GM12878 (cell line): ENCODE measurements at regions not wholly inside any gene's neighbourhood (a gene's known extent, or its start where the extent isn't known, plus 50 kb on each side); places are given as distances from the start of the nearest gene placed in this dataset.

Experiments
- ATAC-seq: fragments of 200-7000 bp; cut with Tn5 transposase; 3 replicates; pipeline ENCODE4 v1.9.1; 2020; ENCODE audit warnings: mild to moderate bottlenecking, moderate library complexity
- BruUV-seq: library from RNA; stranded (reverse); fragments of 400-500 nt; replicated peaks from 2 replicates; lab custom pipeline; 2021; lab: Mats Ljungman, UMichigan
- CTCF ChIA-PET: fragments of 300-600 bp; sonication (Branson Sonifier 250); formaldehyde crosslinking; extraction: SDS; loops from one replicate; lab custom pipeline; 2021; ENCODE audit warnings: inconsistent platforms; lab: Yijun Ruan, JAX
- POLR2A ChIA-PET: fragments of 350-600 bp; formaldehyde crosslinking; extraction: SDS; loops from one replicate; lab custom pipeline; 2021; ENCODE audit warnings: inconsistent platforms; lab: Charles Lee
- RAD21 ChIA-PET: fragments of 300-600 bp; sonication (Branson Sonifier 250); formaldehyde crosslinking; loops from one replicate; lab custom pipeline; 2023; ENCODE audit warnings: antibody characterized with exemption; ENCODE audit not compliant: unreplicated experiment; lab: Charles Lee
- SMC1A ChIA-PET: fragments of 300-600 bp; sonication (Branson Sonifier 250); formaldehyde crosslinking; loops from one replicate; lab custom pipeline; 2023; ENCODE audit not compliant: unreplicated experiment, uncharacterized antibody; lab: Charles Lee
- DNase-seq: peaks from one replicate; pipeline ENCODE4 v3.0.0-alpha.2; 2011; ENCODE audit warnings: low read depth, low spot score
- FAIRE-seq: peaks from 3 replicates; lab custom pipeline; 2011; peaks lifted over from hg19 to GRCh38; lab: Jason Lieb, UNC
- H2AFZ ChIP-seq: 2 replicates; pipeline ENCODE4 v1.6.0; 2011; ENCODE audit warnings: low read depth, low read length, control low read depth; ENCODE audit not compliant: control insufficient read depth
- H3K27ac ChIP-seq: 2 replicates; pipeline ENCODE4 v1.5.1; 2011; ENCODE audit warnings: control low read depth; ENCODE audit not compliant: control insufficient read depth, insufficient read depth
- H3K27me3 ChIP-seq, 2 experiments: replicated peaks in 1 of 2; 2 replicates each; pipeline versions ENCODE4 v1.6.0 to v1.6.1; 2011; ENCODE audit warnings: low read length in 1 of 2; ENCODE audit not compliant: control insufficient read depth in 2 of 2, insufficient read depth in 2 of 2
- H3K36me3 ChIP-seq, 2 experiments: 2 replicates each; pipeline ENCODE4 v1.5.1; 2011; ENCODE audit warnings: low read length in 1 of 2; ENCODE audit not compliant: control insufficient read depth in 2 of 2, insufficient read depth in 2 of 2
- H3K4me1 ChIP-seq: 2 replicates; pipeline ENCODE4 v1.6.1; 2011; ENCODE audit warnings: mild to moderate bottlenecking, low read length, moderate library complexity, mixed read lengths; ENCODE audit not compliant: control insufficient read depth, insufficient read depth
- H3K4me2 ChIP-seq: 2 replicates; pipeline ENCODE4 v1.6.0; 2011; ENCODE audit warnings: control low read depth; ENCODE audit not compliant: control insufficient read depth, insufficient read depth
- H3K4me3 ChIP-seq: fragments of 200-600 bp; sonication (generic); 2 replicates; pipeline ENCODE4 v1.5.1; 2016
- H3K79me2 ChIP-seq: 2 replicates; pipeline ENCODE4 v1.6.0; 2011; ENCODE audit warnings: low read length; ENCODE audit not compliant: control insufficient read depth, insufficient read depth
- H3K9ac ChIP-seq: 2 replicates; pipeline ENCODE4 v1.8.0; 2011; ENCODE audit warnings: low read length, control low read depth, mixed read lengths; ENCODE audit not compliant: control insufficient read depth, insufficient read depth
- H3K9me3 ChIP-seq: replicated peaks from 3 replicates; pipeline ENCODE4 v1.5.1; 2011; ENCODE audit warnings: mild to moderate bottlenecking, low read length; ENCODE audit not compliant: control insufficient read depth, insufficient read depth
- H4K20me1 ChIP-seq: 2 replicates; pipeline ENCODE4 v1.6.0; 2011; ENCODE audit not compliant: control insufficient read depth, insufficient read depth
- BCL3 ChIP-seq: IDR thresholded peaks from 2 replicates; pipeline ENCODE4 v1.6.1; 2011; ENCODE audit warnings: borderline replicate concordance, low read depth, mild to moderate bottlenecking, moderate library complexity, low read length; ENCODE audit not compliant: insufficient read depth, poor library complexity, severe bottlenecking
- CBFB ChIP-seq: IDR thresholded peaks from 2 replicates; pipeline ENCODE4 v1.6.1; 2016; ENCODE audit warnings: antibody characterized with exemption, low read depth
- FOS ChIP-seq: IDR thresholded peaks from 3 replicates; pipeline ENCODE4 v1.6.1; 2011; ENCODE audit warnings: borderline replicate concordance; ENCODE audit not compliant: insufficient read length; ENCODE audit errors: extremely low read depth
- GABPA ChIP-seq: IDR thresholded peaks from 2 replicates; pipeline ENCODE4 v1.6.1; 2014; ENCODE audit warnings: antibody characterized with exemption, low read depth, mild to moderate bottlenecking, inconsistent platforms
- IKZF2 ChIP-seq, 2 experiments: fragments of 450-650 bp; IDR thresholded peaks; 2 replicates each; pipeline ENCODE4 v1.6.1; 2017; ENCODE audit warnings: mild to moderate bottlenecking in 2 of 2, moderate library complexity in 2 of 2
- MEF2B ChIP-seq: fragments of 450-650 bp; IDR thresholded peaks from 2 replicates; pipeline ENCODE4 v1.6.1; 2018; ENCODE audit warnings: mild to moderate bottlenecking, moderate library complexity; ENCODE audit not compliant: partially characterized antibody, poor library complexity, severe bottlenecking
- MXI1 ChIP-seq: fragments of 150-350 bp; IDR thresholded peaks from 2 replicates; pipeline ENCODE4 v1.6.1; 2011; ENCODE audit warnings: low read depth, mild to moderate bottlenecking, inconsistent platforms, low read length, improper control_type of control experiment
- REST ChIP-seq: IDR thresholded peaks from 2 replicates; pipeline ENCODE4 v1.6.1; 2012; ENCODE audit warnings: mild to moderate bottlenecking, low read depth, low read length
- SIN3A ChIP-seq: IDR thresholded peaks from 2 replicates; pipeline ENCODE4 v1.6.1; 2012; ENCODE audit warnings: low read depth, low read length, improper control_type of control experiment
- SMAD5 ChIP-seq: IDR thresholded peaks from 2 replicates; pipeline ENCODE4 v1.6.1; 2016; ENCODE audit warnings: antibody characterized with exemption, low read depth
- ZNF217 ChIP-seq: fragments of 450-650 bp; IDR thresholded peaks from 2 replicates; pipeline ENCODE4 v1.6.1; 2017; ENCODE audit warnings: antibody characterized with exemption, mild to moderate bottlenecking
- ZNF274 ChIP-seq: IDR thresholded peaks from one replicate; pipeline ENCODE4 v1.8.0; 2011; ENCODE audit not compliant: insufficient read length, insufficient read depth
- ZNF687 ChIP-seq: fragments of 450-650 bp; IDR thresholded peaks from 2 replicates; pipeline ENCODE4 v1.6.1; 2017; ENCODE audit warnings: mild to moderate bottlenecking, moderate library complexity
- WGBS: methylation state at CpG from one replicate; pipeline ENCODE4 v1.1.6; 2016; ENCODE audit warnings: low lambda C conversion rate; ENCODE audit not compliant: insufficient replicate concordance, insufficient coverage; ENCODE audit errors: missing lambda C conversion rate; 5-methylcytosine and 5-hydroxymethylcytosine counted together
- in situ Hi-C: fragments of 300-500 bp; cut with MboI; formaldehyde crosslinking; loops from 9 replicates; pipeline ENCODE4 v1.14.3; 2018; ENCODE audit warnings: mixed read lengths
- intact Hi-C: fragments of 100-400 bp; cut with micrococcal nuclease; formaldehyde crosslinking; loops from one replicate; pipeline ENCODE4 v1.14.2; 2022; ENCODE audit not compliant: unreplicated experiment

- peak; percentile 73 for ATAC-seq
- WGBS: 2% methylated on average over 47 of the region's 52 CpGs
- peak overlapping the region; percentile 64; the same call in 1 of the 2 replicates for H3K9ac ChIP-seq
- no peaks in the 10 kb centered on the region for H4K20me1 ChIP-seq
- ChIA-PET POLR2A (interaction anchor here (0.6 to 2.7 kb wide), 11 partner anchors 47 to 189 kb away, joined by 3 to 17 read pairs (median 4); partner anchors contain the start of gene WIPF1), SMC1A (interaction anchor here (0.7 to 17.5 kb wide), 9 partner anchors 10 to 220 kb away, joined by 3 to 537 read pairs (median 6); partner anchors contain the start of genes CHRNA1 and WIPF1), RAD21 (interaction anchor here (1.0 to 15.0 kb wide), 8 partner anchors 25 to 219 kb away, joined by 3 to 294 read pairs (median 6); partner anchors contain the start of gene WIPF1), CTCF (interaction anchor here (0.6 to 17.3 kb wide), 15 partner anchors 12 to 279 kb away, joined by 3 to 534 read pairs (median 3); partner anchors contain the start of gene WIPF1)
- H2AFZ ChIP-seq: peak overlapping the region; percentile 84
- in situ Hi-C loops (loop anchor here (25.0 kb wide), 1 partner anchor 95 kb away; the partner anchor contains the start of gene WIPF1), intact Hi-C loops (loop anchor here (2.0 kb wide), 3 partner anchors 47 to 85 kb away; partner anchors contain the start of gene WIPF1)
- no peaks in the 10 kb centered on the region for H3K9me3 ChIP-seq
- peak overlapping the region; percentile 79 for H3K4me3 ChIP-seq
- peaks cover 0 to 2% of the 10 kb centered on the region in 2 experiments; a peak in 2 of 4 replicates for H3K27me3 ChIP-seq
- no peak for DNase-seq
- H3K79me2 ChIP-seq: peaks cover 4% of the 10 kb centered on the region
- no peaks in the 10 kb centered on the region for H3K36me3 ChIP-seq
- no TSS peak for BruUV-seq
- no peak overlapping the region for H3K27ac ChIP-seq
- FAIRE-seq: no peak
- H3K4me2 ChIP-seq: peak overlapping the region; percentile 73
- peaks cover 4% of the 10 kb centered on the region; the same call in 1 of the 2 replicates for H3K4me1 ChIP-seq
- no peak for TF ChIP-seq BCL3
- no peak for TF ChIP-seq IKZF2 (IDR thresholded peaks at IDR 0.05)
- no peak for TF ChIP-seq CBFB
- TF ChIP-seq MEF2B: peak; percentile 67
- no peak for TF ChIP-seq GABPA
- no peak for TF ChIP-seq ZNF687
- TF ChIP-seq ZNF274: no peak
- TF ChIP-seq FOS: no peak
- 0 out of 2 replicates have a peak, but pooled peaks have one; percentile 45 for TF ChIP-seq ZNF217
- no peak; the same call in 1 of the 2 replicates for TF ChIP-seq SIN3A
- no peak for TF ChIP-seq SMAD5
- no peak for TF ChIP-seq REST
- TF ChIP-seq MXI1: no peak
These were observed 82.2 kb downstream of the CHRNA1 start for GRCh38 chr2:174682007-174682577.
